ENCODE measurements at regions not wholly inside any gene's neighbourhood (a gene's known extent, or its start where the extent isn't known, plus 50 kb on each side); places are given as distances from the start of the nearest gene placed in this dataset.

DNA sequence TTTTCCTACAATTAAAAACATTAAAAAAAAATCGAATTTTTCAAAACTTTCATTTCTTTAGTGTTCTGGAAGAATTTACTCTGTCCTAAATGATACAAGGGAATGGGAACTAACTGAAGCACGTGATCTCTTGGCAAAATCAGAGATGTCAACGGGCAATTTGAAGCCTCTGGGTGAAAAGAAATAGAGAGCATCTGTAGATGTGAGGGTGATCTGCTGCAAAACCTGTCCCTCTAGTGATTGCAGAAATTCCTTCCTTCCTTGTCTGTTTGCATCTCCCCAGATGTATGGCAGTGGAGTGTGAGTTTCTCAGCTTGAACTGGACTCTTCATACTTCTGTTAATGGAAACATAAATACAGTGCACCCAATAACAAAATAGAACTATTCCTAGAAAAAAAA, 100.5 kb upstream of the S1PR1 start:
- intact Hi-C loops (cut with micrococcal nuclease; ENCODE audit: unreplicated experiment), result loop anchor here (2.0 to 5.0 kb wide), 2 partner anchors 101 to 153 kb away; partner anchors contain the start of gene S1PR1
- Histone ChIP-seq H3K27ac (ENCODE audit: low read depth, low read length, poor library complexity, severe bottlenecking) (no peak overlapping the region), H4K20me1 (ENCODE audit: insufficient read depth, low read length) (no peaks in the 10 kb centered on the region), H3K36me3 (ENCODE audit: insufficient read depth, low read length) (no peaks in the 10 kb centered on the region), H3K4me3 (ENCODE audit: low read depth, low read length, poor library complexity, severe bottlenecking) (no peak overlapping the region), H3K4me2 (ENCODE audit: low read length) (no peak overlapping the region), H2AFZ (ENCODE audit: low read length) (no peak overlapping the region; the same call in 1 of the 2 replicates), H3K9me2 (ENCODE audit: insufficient read depth, low read length) (no peaks in the 10 kb centered on the region), H3K9me3 (ENCODE audit: low read length) (no peaks in the 10 kb centered on the region), H3K4me1 (ENCODE audit: insufficient read depth, low read length, poor library complexity, severe bottlenecking) (peaks cover 3% of the 10 kb centered on the region), H3K79me2 (ENCODE audit: insufficient read depth, low read depth, low read length) (no peaks in the 10 kb centered on the region)
- TF ChIP-seq EZH2phosphoT487 (IDR thresholded peaks at IDR 0.05; ENCODE audit: borderline replicate concordance, low read depth, low read length), result no peak
- TF ChIP-seq, protein P1, sequence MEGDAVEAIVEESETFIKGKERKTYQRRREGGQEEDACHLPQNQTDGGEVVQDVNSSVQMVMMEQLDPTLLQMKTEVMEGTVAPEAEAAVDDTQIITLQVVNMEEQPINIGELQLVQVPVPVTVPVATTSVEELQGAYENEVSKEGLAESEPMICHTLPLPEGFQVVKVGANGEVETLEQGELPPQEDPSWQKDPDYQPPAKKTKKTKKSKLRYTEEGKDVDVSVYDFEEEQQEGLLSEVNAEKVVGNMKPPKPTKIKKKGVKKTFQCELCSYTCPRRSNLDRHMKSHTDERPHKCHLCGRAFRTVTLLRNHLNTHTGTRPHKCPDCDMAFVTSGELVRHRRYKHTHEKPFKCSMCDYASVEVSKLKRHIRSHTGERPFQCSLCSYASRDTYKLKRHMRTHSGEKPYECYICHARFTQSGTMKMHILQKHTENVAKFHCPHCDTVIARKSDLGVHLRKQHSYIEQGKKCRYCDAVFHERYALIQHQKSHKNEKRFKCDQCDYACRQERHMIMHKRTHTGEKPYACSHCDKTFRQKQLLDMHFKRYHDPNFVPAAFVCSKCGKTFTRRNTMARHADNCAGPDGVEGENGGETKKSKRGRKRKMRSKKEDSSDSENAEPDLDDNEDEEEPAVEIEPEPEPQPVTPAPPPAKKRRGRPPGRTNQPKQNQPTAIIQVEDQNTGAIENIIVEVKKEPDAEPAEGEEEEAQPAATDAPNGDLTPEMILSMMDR (conservative IDR thresholded peaks at IDR 0.05; ENCODE audit: low read length), result no peak
- ChIA-PET POLR2A (interaction anchor here (1.0 kb wide), 1 partner anchor 10 kb away, joined by 3 read pairs; no protein-coding TSS in a partner anchor), CTCF (ENCODE audit: unreplicated experiment) (no interaction called here)
- DNase-seq (ENCODE audit: low spot score), result no peak
- no TSS peak for BruUV-seq (replicated peaks)

DNA sequence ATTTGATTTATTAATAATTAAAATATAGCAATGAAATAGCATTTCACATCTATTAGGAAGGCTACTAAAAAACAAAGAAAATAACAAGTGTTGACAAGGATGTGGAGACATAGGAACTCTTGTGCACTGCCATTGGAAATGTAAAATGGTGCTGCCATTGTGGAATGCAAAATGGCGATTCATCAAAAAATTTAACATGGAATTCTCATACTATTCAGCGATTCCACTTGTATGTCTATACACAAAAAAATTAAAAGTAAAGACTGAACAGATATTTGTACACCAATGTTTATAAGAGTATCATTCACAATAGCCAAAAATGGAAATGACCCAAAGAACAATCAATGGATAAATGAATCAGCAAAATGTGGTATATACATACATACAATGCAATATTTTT, 101.3 kb upstream of the S1PR1 start:
- Histone ChIP-seq H4K20me1 (ENCODE audit: insufficient read depth, low read length) (no peaks in the 10 kb centered on the region), H3K4me2 (ENCODE audit: low read length) (no peak overlapping the region), H3K9me3 (ENCODE audit: low read length) (no peaks in the 10 kb centered on the region), H3K9me2 (ENCODE audit: insufficient read depth, low read length) (no peaks in the 10 kb centered on the region), H2AFZ (ENCODE audit: low read length) (no peak overlapping the region), H3K79me2 (ENCODE audit: insufficient read depth, low read depth, low read length) (no peaks in the 10 kb centered on the region), H3K36me3 (ENCODE audit: insufficient read depth, low read length) (no peaks in the 10 kb centered on the region), H3K27ac (ENCODE audit: low read depth, low read length, poor library complexity, severe bottlenecking) (no peak overlapping the region), H3K4me1 (ENCODE audit: insufficient read depth, low read length, poor library complexity, severe bottlenecking) (peaks cover 3% of the 10 kb centered on the region), H3K4me3 (ENCODE audit: low read depth, low read length, poor library complexity, severe bottlenecking) (no peak overlapping the region)
- intact Hi-C loops (cut with micrococcal nuclease; ENCODE audit: unreplicated experiment), result loop anchor here (5.0 kb wide), 1 partner anchor 102 kb away; the partner anchor contains the start of gene S1PR1
- no peak for TF ChIP-seq EZH2phosphoT487 (IDR thresholded peaks at IDR 0.05; ENCODE audit: borderline replicate concordance, low read depth, low read length)
- TF ChIP-seq, protein P1 (conservative IDR thresholded peaks at IDR 0.05; ENCODE audit: low read length), result no peak
- DNase-seq (ENCODE audit: low spot score), result no peak
- POLR2A ChIA-PET, result interaction anchor here (1.0 kb wide), 1 partner anchor 10 kb away, joined by 3 read pairs; no protein-coding TSS in a partner anchor
- no TSS peak for BruUV-seq (replicated peaks)
- CTCF ChIA-PET (ENCODE audit: unreplicated experiment), result no interaction called here

DNA sequence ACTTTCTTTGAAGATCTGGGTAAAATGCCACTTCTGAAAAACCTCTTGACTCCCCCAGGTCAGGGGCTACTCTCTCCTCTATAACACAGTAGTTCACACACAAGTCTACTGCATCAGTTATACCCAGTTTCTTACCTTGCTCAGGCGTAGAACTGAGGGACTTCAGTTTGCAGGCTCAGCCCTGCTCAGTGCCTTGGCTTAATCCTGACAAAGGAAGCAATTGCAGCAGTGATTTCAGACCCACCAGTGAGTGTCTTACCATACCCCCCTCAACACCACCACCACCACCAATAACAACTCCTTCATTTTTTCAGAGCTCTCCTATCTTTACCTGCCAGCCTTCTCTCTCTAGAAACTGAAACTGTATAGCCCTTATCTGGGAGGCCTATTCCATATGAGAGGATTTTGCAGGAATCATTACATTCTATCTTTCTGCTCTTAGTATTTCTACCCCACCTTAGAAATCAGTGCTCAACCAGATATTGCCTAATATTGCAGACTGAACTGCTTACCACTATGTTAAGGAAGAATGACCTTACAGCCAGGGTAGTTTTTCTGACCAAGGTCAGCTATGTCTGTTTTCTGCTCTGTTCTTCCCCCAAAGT, 105.5 kb upstream of the S1PR1 start:
- TF ChIP-seq, protein P1 (conservative IDR thresholded peaks at IDR 0.05; ENCODE audit: low read length), result no peak
- no peak for TF ChIP-seq EZH2phosphoT487 (IDR thresholded peaks at IDR 0.05; ENCODE audit: borderline replicate concordance, low read depth, low read length)
- H3K4me3 ChIP-seq (ENCODE audit: low read depth, low read length, poor library complexity, severe bottlenecking), result no peak overlapping the region
- H4K20me1 ChIP-seq (ENCODE audit: insufficient read depth, low read length), result no peaks in the 10 kb centered on the region
- H3K36me3 ChIP-seq (ENCODE audit: insufficient read depth, low read length), result no peaks in the 10 kb centered on the region
- H3K27ac ChIP-seq (ENCODE audit: low read depth, low read length, poor library complexity, severe bottlenecking), result no peak overlapping the region
- H3K9me3 ChIP-seq (ENCODE audit: low read length), result no peaks in the 10 kb centered on the region
- no peak overlapping the region for H3K4me2 ChIP-seq (ENCODE audit: low read length)
- H3K79me2 ChIP-seq (ENCODE audit: insufficient read depth, low read depth, low read length), result no peaks in the 10 kb centered on the region
- H2AFZ ChIP-seq (ENCODE audit: low read length), result 0 out of 2 replicates have a peak overlapping the region, but pooled peaks have one; percentile 32
- BruUV-seq (replicated peaks), result no TSS peak
- ChIA-PET CTCF (ENCODE audit: unreplicated experiment) (no interaction called here), POLR2A (interaction anchor here (1.6 kb wide), 1 partner anchor 15 kb away, joined by 6 read pairs; no protein-coding TSS in a partner anchor)
- intact Hi-C loops (cut with micrococcal nuclease; ENCODE audit: unreplicated experiment), result no loop called here
- no peak for DNase-seq (ENCODE audit: low spot score)
- peaks cover 22% of the 10 kb centered on the region for H3K4me1 ChIP-seq (ENCODE audit: insufficient read depth, low read length, poor library complexity, severe bottlenecking)
- no peaks in the 10 kb centered on the region for H3K9me2 ChIP-seq (ENCODE audit: insufficient read depth, low read length)
